OCI-LY3 (cell line): ENCODE measurements at regions not wholly inside any gene's neighbourhood (a gene's known extent, or its start where the extent isn't known, plus 50 kb on each side); places are given as distances from the start of the nearest gene placed in this dataset.

Experiments used
- H2AFZ ChIP-seq: fragments of 200-600, 300-600 bp; shearing (Covaris generic); 2 replicates; pipeline ENCODE4 v1.6.0; 2014; ENCODE audit warnings: antibody characterized with exemption, low read depth, low read length
- H3K27ac ChIP-seq: fragments of 200-600, 300-600 bp; sonication (generic); 2 replicates; pipeline ENCODE4 v1.5.1; 2014; ENCODE audit warnings: mild to moderate bottlenecking, low read length, moderate library complexity, mixed read lengths
- H3K27me3 ChIP-seq: fragments of 200-600, 300-600 bp; sonication (generic); 2 replicates; pipeline ENCODE4 v1.6.1; 2014; ENCODE audit warnings: low read depth, low read length, mixed read lengths
- H3K36me3 ChIP-seq: fragments of 200-600, 300-600 bp; sonication (generic); replicated peaks from 2 replicates; pipeline ENCODE3; 2014; ENCODE audit warnings: low read depth, low read length, mixed read lengths
- H3K4me1 ChIP-seq: fragments of 300-600, 200-600 bp; sonication (generic); 2 replicates; pipeline ENCODE4 v1.6.1; 2014; ENCODE audit warnings: low read length, mixed read lengths
- H3K4me2 ChIP-seq: fragments of 200-600, 300-600 bp; sonication (generic); 2 replicates; pipeline ENCODE4 v1.6.1; 2014; ENCODE audit warnings: low read length, mixed read lengths
- H3K4me3 ChIP-seq: fragments of 300-600, 200-600 bp; sonication (generic); 2 replicates; pipeline ENCODE4 v1.5.1; 2014; ENCODE audit warnings: antibody characterized with exemption, mild to moderate bottlenecking, low read length, moderate library complexity
- H3K79me2 ChIP-seq: fragments of 300-600, 200-600 bp; shearing (Covaris generic); 2 replicates; pipeline ENCODE4 v1.6.1; 2014; ENCODE audit warnings: mild to moderate bottlenecking, low read length, mixed read lengths
- H3K9ac ChIP-seq: fragments of 300-600, 200-600 bp; shearing (Covaris generic); 2 replicates; pipeline ENCODE4 v1.6.0; 2014; ENCODE audit warnings: mild to moderate bottlenecking, low read length, moderate library complexity
- H3K9me3 ChIP-seq: fragments of 200-600, 300-600 bp; shearing (Covaris generic); 2 replicates; pipeline ENCODE4 v1.6.1; 2014; ENCODE audit warnings: low read length, mixed read lengths; ENCODE audit not compliant: insufficient read depth
- H4K20me1 ChIP-seq: fragments of 200-600, 300-600 bp; sonication (generic); 2 replicates; pipeline ENCODE4 v1.6.1; 2016; ENCODE audit warnings: low read length, mixed read lengths; ENCODE audit not compliant: insufficient read depth
- EZH2phosphoT487 ChIP-seq: fragments of 200-600 bp; shearing (Covaris generic); IDR thresholded peaks from 2 replicates; pipeline ENCODE4 v1.6.1; 2018; ENCODE audit warnings: antibody characterized with exemption, mixed run types, low read depth
- TF ChIP-seq, protein P1 (sequence below): fragments of 200-600, 300-600 bp; sonication (generic); IDR thresholded peaks from 2 replicates; pipeline ENCODE4 v1.5.1; 2014; ENCODE audit warnings: antibody characterized with exemption, low read length, low read depth

DNA sequence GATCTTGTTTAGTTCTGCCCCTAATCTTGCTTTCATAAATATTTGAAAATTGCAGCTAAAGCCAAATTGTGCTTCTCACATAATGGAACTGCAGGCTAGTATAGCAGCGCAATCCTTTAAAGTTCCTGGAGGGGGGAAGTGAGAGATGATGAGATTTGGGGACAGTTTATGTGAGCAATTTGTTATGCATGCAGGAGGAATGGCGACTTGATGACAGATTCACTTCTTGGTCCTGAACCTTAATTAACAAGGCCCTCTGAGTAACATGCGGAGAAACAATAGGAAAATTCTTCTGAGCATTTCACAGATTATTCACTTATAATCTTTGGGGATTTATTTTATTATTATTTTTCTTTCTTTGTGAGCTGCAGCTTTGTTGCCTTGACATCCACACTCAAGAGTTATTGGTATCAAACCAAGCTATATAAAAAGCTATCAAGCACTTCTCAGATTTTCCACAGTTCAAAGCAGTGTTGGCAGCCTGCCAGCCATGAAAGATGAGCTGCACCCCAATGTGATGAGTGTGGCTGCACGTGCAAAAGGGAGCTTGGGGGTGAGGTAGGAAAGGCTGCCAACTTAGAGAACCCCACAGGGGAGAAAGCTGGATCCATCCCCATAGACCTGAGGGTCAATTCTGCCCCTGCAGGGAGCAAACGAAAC lies 1662.2 kb upstream of the FLRT2 start:
- H3K36me3 ChIP-seq, result no peaks in the 10 kb centered on the region
- peaks cover 6% of the 10 kb centered on the region; the same call in 1 of the 2 replicates for H3K4me1 ChIP-seq
- H4K20me1 ChIP-seq, result no peaks in the 10 kb centered on the region
- H3K4me3 ChIP-seq, result no peak overlapping the region
- H3K27me3 ChIP-seq, result no peaks in the 10 kb centered on the region
- H3K9me3 ChIP-seq, result no peaks in the 10 kb centered on the region
- H3K9ac ChIP-seq, result no peak overlapping the region
- no peak overlapping the region for H2AFZ ChIP-seq
- H3K79me2 ChIP-seq, result no peaks in the 10 kb centered on the region
- no peak for TF ChIP-seq EZH2phosphoT487
- TF ChIP-seq, protein P1, sequence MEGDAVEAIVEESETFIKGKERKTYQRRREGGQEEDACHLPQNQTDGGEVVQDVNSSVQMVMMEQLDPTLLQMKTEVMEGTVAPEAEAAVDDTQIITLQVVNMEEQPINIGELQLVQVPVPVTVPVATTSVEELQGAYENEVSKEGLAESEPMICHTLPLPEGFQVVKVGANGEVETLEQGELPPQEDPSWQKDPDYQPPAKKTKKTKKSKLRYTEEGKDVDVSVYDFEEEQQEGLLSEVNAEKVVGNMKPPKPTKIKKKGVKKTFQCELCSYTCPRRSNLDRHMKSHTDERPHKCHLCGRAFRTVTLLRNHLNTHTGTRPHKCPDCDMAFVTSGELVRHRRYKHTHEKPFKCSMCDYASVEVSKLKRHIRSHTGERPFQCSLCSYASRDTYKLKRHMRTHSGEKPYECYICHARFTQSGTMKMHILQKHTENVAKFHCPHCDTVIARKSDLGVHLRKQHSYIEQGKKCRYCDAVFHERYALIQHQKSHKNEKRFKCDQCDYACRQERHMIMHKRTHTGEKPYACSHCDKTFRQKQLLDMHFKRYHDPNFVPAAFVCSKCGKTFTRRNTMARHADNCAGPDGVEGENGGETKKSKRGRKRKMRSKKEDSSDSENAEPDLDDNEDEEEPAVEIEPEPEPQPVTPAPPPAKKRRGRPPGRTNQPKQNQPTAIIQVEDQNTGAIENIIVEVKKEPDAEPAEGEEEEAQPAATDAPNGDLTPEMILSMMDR, result no peak
- no peak overlapping the region for H3K4me2 ChIP-seq
- H3K27ac ChIP-seq, result no peak overlapping the region

DNA sequence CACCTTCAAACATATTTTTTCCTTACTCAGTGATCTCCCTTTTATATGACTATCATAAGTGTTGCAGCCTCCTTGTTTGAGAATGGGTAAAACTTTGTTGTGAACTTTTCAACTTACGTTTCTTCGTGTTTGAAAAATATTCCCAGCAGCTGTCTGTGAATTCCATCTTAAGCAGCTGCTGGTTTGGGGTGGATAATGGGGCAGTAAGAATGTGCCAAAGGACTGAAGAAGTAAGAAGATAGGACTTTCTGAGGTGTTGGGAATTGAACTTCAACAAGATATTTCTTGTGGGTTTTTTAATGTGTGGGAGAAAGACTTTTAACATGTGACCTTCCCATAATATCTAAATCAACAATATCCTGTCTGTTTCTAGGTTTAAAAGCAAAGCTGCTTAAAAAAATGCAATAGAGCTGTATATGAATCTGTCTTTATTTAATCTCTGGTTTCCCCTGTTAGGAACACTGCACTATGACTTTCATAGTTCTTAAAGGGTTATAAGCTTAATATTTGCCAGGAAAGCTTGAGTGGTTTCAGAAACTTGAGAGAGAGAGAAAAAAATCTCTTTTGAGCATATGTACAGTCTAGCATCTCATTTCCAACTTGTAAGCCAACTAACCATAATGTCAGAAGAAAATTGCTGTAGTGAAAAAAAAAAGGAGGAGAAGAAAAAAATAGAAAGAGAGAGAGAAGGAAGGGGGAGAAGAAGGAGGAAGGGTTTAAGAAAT lies 1659.2 kb upstream of the FLRT2 start:
- no peak overlapping the region for H3K9ac ChIP-seq
- no peaks in the 10 kb centered on the region for H3K27me3 ChIP-seq
- no peak overlapping the region for H3K4me3 ChIP-seq
- no peaks in the 10 kb centered on the region for H3K36me3 ChIP-seq
- H3K9me3 ChIP-seq, result no peaks in the 10 kb centered on the region
- H4K20me1 ChIP-seq, result no peaks in the 10 kb centered on the region
- no peak overlapping the region for H3K4me2 ChIP-seq
- H3K79me2 ChIP-seq, result no peaks in the 10 kb centered on the region
- H3K4me1 ChIP-seq, result no peaks in the 10 kb centered on the region
- no peak overlapping the region for H2AFZ ChIP-seq
- TF ChIP-seq, protein P1, result no peak
- no peak for TF ChIP-seq EZH2phosphoT487
- no peak overlapping the region for H3K27ac ChIP-seq

DNA sequence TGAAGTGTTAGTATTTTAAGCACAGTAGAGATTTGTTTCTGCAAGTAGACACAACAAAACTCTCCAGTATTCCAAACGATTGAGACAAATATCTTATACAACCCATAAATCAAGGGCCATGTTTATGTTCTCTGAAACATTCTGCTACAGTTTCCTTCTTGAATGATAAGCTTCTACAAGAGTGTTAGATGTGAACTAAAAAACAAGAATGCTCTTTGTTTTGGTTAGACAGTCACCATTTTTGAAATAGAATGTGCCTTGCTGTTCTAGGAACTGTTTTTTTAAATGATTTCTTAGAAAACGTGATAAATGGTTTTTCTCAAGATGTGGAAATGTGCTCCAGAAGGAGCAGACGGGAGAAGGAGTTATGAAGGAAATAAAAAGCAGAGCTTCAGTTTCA lies 1656.3 kb upstream of the FLRT2 start:
- Histone ChIP-seq H3K9ac (no peak overlapping the region), H3K36me3 (no peaks in the 10 kb centered on the region), H3K79me2 (no peaks in the 10 kb centered on the region), H3K9me3 (no peaks in the 10 kb centered on the region), H3K4me2 (no peak overlapping the region), H3K27ac (no peak overlapping the region), H3K27me3 (no peaks in the 10 kb centered on the region), H4K20me1 (no peaks in the 10 kb centered on the region), H2AFZ (no peak overlapping the region), H3K4me3 (no peak overlapping the region), H3K4me1 (no peaks in the 10 kb centered on the region)
- TF ChIP-seq, protein P1, result no peak
- TF ChIP-seq EZH2phosphoT487, result no peak

DNA sequence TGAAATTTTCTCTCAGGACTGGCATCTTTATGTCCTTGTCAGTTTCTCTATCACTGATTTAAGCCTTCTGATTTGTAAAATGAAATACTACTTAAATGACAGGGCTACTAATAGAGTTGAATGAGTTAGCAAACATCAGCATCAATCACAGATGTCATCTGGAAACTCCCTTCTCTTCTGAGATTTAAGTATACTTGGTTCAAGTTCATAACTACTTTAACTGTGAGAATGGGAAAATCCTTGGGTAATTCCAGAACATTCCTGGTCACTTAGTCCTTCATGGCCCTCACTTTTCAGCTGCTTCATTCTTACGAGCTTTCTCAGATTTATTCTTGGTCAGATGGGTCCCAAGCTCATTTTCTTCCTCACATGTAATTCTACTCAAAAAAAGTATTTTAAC lies 1655.3 kb upstream of the FLRT2 start:
- Histone ChIP-seq H3K9ac (no peak overlapping the region), H3K36me3 (no peaks in the 10 kb centered on the region), H4K20me1 (no peaks in the 10 kb centered on the region), H3K27me3 (no peaks in the 10 kb centered on the region), H3K9me3 (no peaks in the 10 kb centered on the region), H3K27ac (no peak overlapping the region), H2AFZ (no peak overlapping the region), H3K4me1 (no peaks in the 10 kb centered on the region), H3K79me2 (no peaks in the 10 kb centered on the region), H3K4me3 (no peak overlapping the region), H3K4me2 (no peak overlapping the region)
- TF ChIP-seq, protein P1, result no peak
- TF ChIP-seq EZH2phosphoT487, result no peak
